ENCODE measurements at regions not wholly inside any gene's neighbourhood (a gene's known extent, or its start where the extent isn't known, plus 50 kb on each side); places are given as distances from the start of the nearest gene placed in this dataset.

DNA sequence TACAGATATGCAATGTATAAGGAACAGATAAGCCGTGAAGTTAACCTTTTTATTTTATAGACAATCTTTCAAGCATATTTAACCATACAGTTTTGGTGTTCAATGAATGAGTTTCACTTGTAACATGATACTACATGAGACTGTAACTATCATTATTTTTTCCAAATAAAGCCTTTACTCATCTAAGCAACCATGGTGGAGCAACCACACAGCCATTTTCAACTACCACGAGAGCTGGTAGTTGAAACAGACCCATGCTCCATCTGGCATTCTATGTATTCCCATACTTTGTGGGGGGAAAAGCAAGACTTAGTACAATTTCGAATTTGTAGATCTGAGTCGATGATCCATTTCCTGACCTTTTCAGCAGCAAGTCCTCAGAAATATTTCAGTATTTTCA is 159.3 kb upstream of the RND3 start:
- TF ChIP-seq, protein P1, sequence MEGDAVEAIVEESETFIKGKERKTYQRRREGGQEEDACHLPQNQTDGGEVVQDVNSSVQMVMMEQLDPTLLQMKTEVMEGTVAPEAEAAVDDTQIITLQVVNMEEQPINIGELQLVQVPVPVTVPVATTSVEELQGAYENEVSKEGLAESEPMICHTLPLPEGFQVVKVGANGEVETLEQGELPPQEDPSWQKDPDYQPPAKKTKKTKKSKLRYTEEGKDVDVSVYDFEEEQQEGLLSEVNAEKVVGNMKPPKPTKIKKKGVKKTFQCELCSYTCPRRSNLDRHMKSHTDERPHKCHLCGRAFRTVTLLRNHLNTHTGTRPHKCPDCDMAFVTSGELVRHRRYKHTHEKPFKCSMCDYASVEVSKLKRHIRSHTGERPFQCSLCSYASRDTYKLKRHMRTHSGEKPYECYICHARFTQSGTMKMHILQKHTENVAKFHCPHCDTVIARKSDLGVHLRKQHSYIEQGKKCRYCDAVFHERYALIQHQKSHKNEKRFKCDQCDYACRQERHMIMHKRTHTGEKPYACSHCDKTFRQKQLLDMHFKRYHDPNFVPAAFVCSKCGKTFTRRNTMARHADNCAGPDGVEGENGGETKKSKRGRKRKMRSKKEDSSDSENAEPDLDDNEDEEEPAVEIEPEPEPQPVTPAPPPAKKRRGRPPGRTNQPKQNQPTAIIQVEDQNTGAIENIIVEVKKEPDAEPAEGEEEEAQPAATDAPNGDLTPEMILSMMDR (IDR thresholded peaks at IDR 0.05; ENCODE audit: low read depth, low read length) = no peak
- TF ChIP-seq EZH2phosphoT487 (IDR thresholded peaks at IDR 0.05; ENCODE audit: low read depth) = no peak

Measured in OCI-LY3 (cell line).